ENCODE measurements at regions not wholly inside any gene's neighbourhood (a gene's known extent, or its start where the extent isn't known, plus 50 kb on each side); places are given as distances from the start of the nearest gene placed in this dataset.

- Histone ChIP-seq H3K27ac (no peak overlapping the region), H3K27me3 (ENCODE audit: insufficient read depth, low read depth) (no peaks in the 10 kb centered on the region; the same call in 1 of the 2 replicates), H3K4me1 (ENCODE audit: low read depth, poor library complexity, severe bottlenecking) (no peaks in the 10 kb centered on the region), H2AFZ (ENCODE audit: low read depth) (no peak overlapping the region), H3K9ac (no peak overlapping the region), H3K4me2 (no peak overlapping the region), H3K36me3 (ENCODE audit: insufficient read depth) (no peaks in the 10 kb centered on the region), H3K79me2 (ENCODE audit: insufficient read depth, low read depth) (no peaks in the 10 kb centered on the region), H4K20me1 (ENCODE audit: insufficient read depth) (no peaks in the 10 kb centered on the region), H3K4me3 (IDR thresholded peaks at IDR 0.05; ENCODE audit: insufficient read depth, low read depth, low read length) (no peak overlapping the region)
- no peak for TF ChIP-seq CTCF (conservative IDR thresholded peaks at IDR 0.05; ENCODE audit: low read depth, low read length)
Measured at GRCh38 chr14:101454229-101454628, 107.1 kb upstream of the DIO3 start.

- H3K27ac ChIP-seq = no peak overlapping the region
- H3K4me2 ChIP-seq = no peak overlapping the region
- no peaks in the 10 kb centered on the region for H4K20me1 ChIP-seq (ENCODE audit: insufficient read depth)
- H3K4me1 ChIP-seq (ENCODE audit: low read depth, poor library complexity, severe bottlenecking) = no peaks in the 10 kb centered on the region
- no peak overlapping the region for H3K4me3 ChIP-seq (IDR thresholded peaks at IDR 0.05; ENCODE audit: insufficient read depth, low read depth, low read length)
- H3K36me3 ChIP-seq (ENCODE audit: insufficient read depth) = no peaks in the 10 kb centered on the region
- no peaks in the 10 kb centered on the region for H3K79me2 ChIP-seq (ENCODE audit: insufficient read depth, low read depth)
- no peak overlapping the region for H2AFZ ChIP-seq (ENCODE audit: low read depth)
- H3K9ac ChIP-seq = no peak overlapping the region
- no peaks in the 10 kb centered on the region; the same call in 1 of the 2 replicates for H3K27me3 ChIP-seq (ENCODE audit: insufficient read depth, low read depth)
- no peak for TF ChIP-seq CTCF (conservative IDR thresholded peaks at IDR 0.05; ENCODE audit: low read depth, low read length)
Measured at GRCh38 chr14:101456246-101457175, 104.8 kb upstream of the DIO3 start.

- H3K4me1 ChIP-seq (ENCODE audit: low read depth, poor library complexity, severe bottlenecking) = no peaks in the 10 kb centered on the region
- H3K36me3 ChIP-seq (ENCODE audit: insufficient read depth) = no peaks in the 10 kb centered on the region
- no peaks in the 10 kb centered on the region for H3K79me2 ChIP-seq (ENCODE audit: insufficient read depth, low read depth)
- no peak for TF ChIP-seq CTCF (conservative IDR thresholded peaks at IDR 0.05; ENCODE audit: low read depth, low read length)
- H4K20me1 ChIP-seq (ENCODE audit: insufficient read depth) = no peaks in the 10 kb centered on the region
- H3K4me2 ChIP-seq = no peak overlapping the region
- H2AFZ ChIP-seq (ENCODE audit: low read depth) = no peak overlapping the region
- H3K27ac ChIP-seq = no peak overlapping the region
- no peaks in the 10 kb centered on the region; the same call in 1 of the 2 replicates for H3K27me3 ChIP-seq (ENCODE audit: insufficient read depth, low read depth)
- no peak overlapping the region for H3K9ac ChIP-seq
- H3K4me3 ChIP-seq (IDR thresholded peaks at IDR 0.05; ENCODE audit: insufficient read depth, low read depth, low read length) = no peak overlapping the region
Measured at GRCh38 chr14:101457301-101457935, 103.9 kb upstream of the DIO3 start.

GRCh38 chr14:101457936-101458740, 103.2 kb upstream of the DIO3 start:
- no peak overlapping the region for H3K9ac ChIP-seq
- no peak for TF ChIP-seq CTCF (conservative IDR thresholded peaks at IDR 0.05; ENCODE audit: low read depth, low read length)
- H3K27me3 ChIP-seq (ENCODE audit: insufficient read depth, low read depth) = no peaks in the 10 kb centered on the region; the same call in 1 of the 2 replicates

More at GRCh38 chr14:101457936-101458740, 103.2 kb upstream of the DIO3 start:
- H2AFZ ChIP-seq (ENCODE audit: low read depth) = no peak overlapping the region
- H3K27ac ChIP-seq = no peak overlapping the region
- H3K36me3 ChIP-seq (ENCODE audit: insufficient read depth) = no peaks in the 10 kb centered on the region
- no peaks in the 10 kb centered on the region for H4K20me1 ChIP-seq (ENCODE audit: insufficient read depth)
- no peaks in the 10 kb centered on the region for H3K79me2 ChIP-seq (ENCODE audit: insufficient read depth, low read depth)
- no peak overlapping the region for H3K4me3 ChIP-seq (IDR thresholded peaks at IDR 0.05; ENCODE audit: insufficient read depth, low read depth, low read length)
- no peaks in the 10 kb centered on the region for H3K4me1 ChIP-seq (ENCODE audit: low read depth, poor library complexity, severe bottlenecking)
- no peak overlapping the region for H3K4me2 ChIP-seq
